GM23248 (cell line): ENCODE measurements at regions not wholly inside any gene's neighbourhood (a gene's known extent, or its start where the extent isn't known, plus 50 kb on each side); places are given as distances from the start of the nearest gene placed in this dataset.

Experiments
- EZH2 ChIP-seq: fragments of 200-600 bp; sonication (generic); IDR thresholded peaks from 2 replicates; pipeline ENCODE4 v1.6.1; 2018; ENCODE audit warnings: antibody characterized with exemption, mild to moderate bottlenecking; ENCODE audit not compliant: insufficient read depth, poor library complexity, severe bottlenecking
- EZH2phosphoT487 ChIP-seq: fragments of 200-600 bp; sonication (generic); IDR thresholded peaks from 2 replicates; pipeline ENCODE4 v1.6.1; 2018; ENCODE audit warnings: antibody characterized with exemption, moderate library complexity, mild to moderate bottlenecking, low read depth; ENCODE audit not compliant: insufficient read depth

DNA sequence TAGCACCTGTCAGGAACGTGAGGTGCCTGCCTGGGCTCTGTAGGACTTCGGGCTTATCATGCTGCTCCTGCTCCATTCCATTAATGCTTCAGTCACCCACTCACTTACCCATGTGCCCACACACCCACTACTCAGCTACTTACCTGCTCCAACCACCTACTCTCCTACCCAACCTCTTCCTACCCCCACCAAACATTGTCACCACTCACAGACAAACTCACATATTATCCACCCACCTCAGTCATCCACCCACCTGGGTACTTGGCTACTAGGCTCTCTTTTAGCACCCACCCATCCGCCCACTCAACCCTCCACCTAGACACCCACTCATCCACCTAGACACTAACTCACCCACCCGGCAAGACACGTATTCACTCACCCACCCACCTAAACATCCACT lies 724.7 kb upstream of the RAB6C start:
- TF ChIP-seq EZH2phosphoT487 (no peak), EZH2 (no peak)
